GM23338 (cell line): ENCODE measurements at regions not wholly inside any gene's neighbourhood (a gene's known extent, or its start where the extent isn't known, plus 50 kb on each side); places are given as distances from the start of the nearest gene placed in this dataset.

Experiments
- ATAC-seq: fragments of 200-7000 bp; cut with Tn5 transposase; 3 replicates; pipeline ENCODE4 v1.9.1; 2020
- DNase-seq: peaks from one replicate; pipeline ENCODE4 v3.0.0-alpha.2; 2015; ENCODE audit warnings: low spot score
- H2AFZ ChIP-seq: fragments of 200-600 bp; sonication (generic); 2 replicates; pipeline ENCODE4 v1.8.0; 2016; ENCODE audit warnings: antibody characterized with exemption, mild to moderate bottlenecking, moderate library complexity
- H3F3A ChIP-seq: fragments of 200-600 bp; sonication (generic); replicated peaks from 2 replicates; pipeline ENCODE4 v1.8.0; 2017; ENCODE audit warnings: antibody characterized with exemption, mixed run types, low read depth
- H3K27ac ChIP-seq: fragments of 200-600 bp; sonication (generic); 2 replicates; pipeline ENCODE4 v1.6.1; 2016; ENCODE audit warnings: low read depth
- H3K27me3 ChIP-seq: fragments of 200-600 bp; sonication (generic); 2 replicates; pipeline ENCODE4 v1.8.0; 2016; ENCODE audit warnings: mild to moderate bottlenecking, mixed run types, moderate library complexity; ENCODE audit not compliant: insufficient read depth
- H3K36me3 ChIP-seq: fragments of 200-600 bp; sonication (generic); 2 replicates; pipeline ENCODE4 v1.8.0; 2016; ENCODE audit warnings: mild to moderate bottlenecking; ENCODE audit not compliant: insufficient read depth
- H3K4me1 ChIP-seq: fragments of 200-600 bp; sonication (generic); 2 replicates; pipeline ENCODE4 v1.8.0; 2016; ENCODE audit warnings: mild to moderate bottlenecking, moderate library complexity; ENCODE audit not compliant: insufficient read depth
- H3K4me2 ChIP-seq: fragments of 200-600 bp; sonication (generic); 2 replicates; pipeline ENCODE4 v1.7.1; 2017; ENCODE audit warnings: mixed run types
- H3K4me3 ChIP-seq: fragments of 200-600 bp; sonication (generic); 2 replicates; pipeline ENCODE4 v1.6.1; 2016; ENCODE audit warnings: mixed run types
- H3K79me2 ChIP-seq: fragments of 200-600 bp; sonication (generic); replicated peaks from 2 replicates; pipeline ENCODE4 v1.8.0; 2017; ENCODE audit warnings: mild to moderate bottlenecking; ENCODE audit not compliant: insufficient read depth
- H3K9me2 ChIP-seq: fragments of 200-600 bp; sonication (generic); 2 replicates; pipeline ENCODE4 v1.8.0; 2017; ENCODE audit not compliant: insufficient read depth
- H4K20me1 ChIP-seq: fragments of 200-600 bp; sonication (generic); replicated peaks from 2 replicates; pipeline ENCODE4 v1.8.0; 2017; ENCODE audit warnings: mild to moderate bottlenecking; ENCODE audit not compliant: insufficient read depth
- H3K27ac Mint-ChIP-seq: 2 replicates; pipeline ENCODE4 v1.8.0; 2020; ENCODE audit warnings: inconsistent platforms, mild to moderate bottlenecking, moderate library complexity, mixed read lengths
- H3K27me3 Mint-ChIP-seq: 3 replicates; pipeline ENCODE4 v1.8.0; 2022; ENCODE audit warnings: low read depth, mild to moderate bottlenecking, moderate library complexity, mixed read lengths, inconsistent platforms; ENCODE audit not compliant: insufficient read depth, poor library complexity
- H3K36me3 Mint-ChIP-seq: 3 replicates; pipeline ENCODE4 v1.8.0; 2021; ENCODE audit warnings: low read depth, mild to moderate bottlenecking, inconsistent platforms, moderate library complexity, mixed read lengths
- H3K4me1 Mint-ChIP-seq: 3 replicates; pipeline ENCODE4 v1.8.0; 2020; ENCODE audit warnings: mild to moderate bottlenecking, inconsistent platforms, mixed read lengths
- H3K4me3 Mint-ChIP-seq: 3 replicates; pipeline ENCODE4 v1.8.0; 2021; ENCODE audit warnings: moderate library complexity, mild to moderate bottlenecking, inconsistent platforms, mixed read lengths
- H3K9me3 Mint-ChIP-seq: 3 replicates; pipeline ENCODE4 v1.8.0; 2020; ENCODE audit warnings: moderate library complexity, mild to moderate bottlenecking, inconsistent platforms, mixed read lengths
- CREB1 ChIP-seq: fragments of 250-450 bp; sonication (Bioruptor Pico); IDR thresholded peaks from 2 replicates; pipeline ENCODE4 v1.5.0; 2020; ENCODE audit warnings: low read depth, mild to moderate bottlenecking, moderate library complexity
- JUNB ChIP-seq: IDR thresholded peaks from one replicate; pipeline ENCODE4 v1.6.1; 2016; ENCODE audit warnings: antibody characterized with exemption; ENCODE audit not compliant: unreplicated experiment
- NANOG ChIP-seq: IDR thresholded peaks from 2 replicates; pipeline ENCODE4 v1.6.1; 2016; ENCODE audit warnings: antibody characterized with exemption, borderline replicate concordance
- STAT1 ChIP-seq: IDR thresholded peaks from one replicate; pipeline ENCODE4 v1.6.1; 2016; ENCODE audit warnings: antibody characterized with exemption; ENCODE audit not compliant: unreplicated experiment
- TF ChIP-seq, protein P1 (sequence below): IDR thresholded peaks from 2 replicates; pipeline ENCODE4 v1.6.1; 2016; ENCODE audit warnings: antibody characterized with exemption
- TF ChIP-seq, protein P2 (sequence below): IDR thresholded peaks from one replicate; pipeline ENCODE4 v1.6.1; 2018; ENCODE audit warnings: antibody characterized with exemption; ENCODE audit not compliant: unreplicated experiment
- TF ChIP-seq, protein P3 (sequence below), 2 experiments: fragments of 200-600 bp in 1 of 2; sonication (generic) in 1 of 2; conservative IDR thresholded peaks; 2 replicates each; pipeline versions ENCODE4 v1.5.1 to v1.6.1; 2016 to 2017; ENCODE audit warnings: antibody characterized with exemption in 2 of 2, low read depth in 2 of 2, mild to moderate bottlenecking in 2 of 2, moderate library complexity in 1 of 2
- TF ChIP-seq, protein P4 (sequence below): fragments of 250-450 bp; sonication (Bioruptor Pico); IDR thresholded peaks from 2 replicates; pipeline ENCODE4 v1.5.0; 2020; ENCODE audit warnings: mild to moderate bottlenecking, moderate library complexity

DNA sequence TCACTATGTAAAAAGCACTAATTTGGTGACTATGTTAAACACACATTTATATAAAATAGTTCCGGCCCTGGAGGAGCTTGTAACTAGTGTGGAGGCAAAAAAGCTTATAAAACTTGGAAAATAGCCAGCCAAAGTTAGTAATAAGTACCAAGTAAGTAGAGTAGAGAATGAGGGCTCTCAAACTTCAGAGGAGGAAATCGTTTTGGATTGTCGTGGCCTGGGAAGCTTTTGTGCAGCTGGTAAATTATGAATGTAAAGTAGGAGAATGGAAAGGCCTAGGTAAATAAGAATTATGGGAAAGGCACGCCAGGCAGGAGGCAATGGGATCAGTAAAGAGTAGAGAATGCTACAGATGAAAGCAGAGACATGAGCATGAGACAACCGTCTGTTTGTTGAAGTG is 832.7 kb upstream of the ZNF608 start:
- Mint-ChIP-seq H3K36me3 (peaks cover 4% of the 10 kb centered on the region; the same call in 2 of the 3 replicates), H3K4me3 (no peak overlapping the region), H3K9me3 (peaks cover 5% of the 10 kb centered on the region), H3K27me3 (peaks cover 2% of the 10 kb centered on the region), H3K4me1 (peaks cover 27% of the 10 kb centered on the region), H3K27ac (no peak overlapping the region)
- Histone ChIP-seq H3K27ac (no peak overlapping the region), H3K4me3 (no peak overlapping the region), H3K9me2 (no peaks in the 10 kb centered on the region; the same call in 1 of the 2 replicates), H3K27me3 (no peaks in the 10 kb centered on the region), H3K79me2 (no peaks in the 10 kb centered on the region), H3F3A (no peaks in the 10 kb centered on the region), H3K4me2 (no peak overlapping the region), H3K36me3 (no peaks in the 10 kb centered on the region), H4K20me1 (no peaks in the 10 kb centered on the region), H3K4me1 (peaks cover 22% of the 10 kb centered on the region), H2AFZ (no peak overlapping the region)
- TF ChIP-seq STAT1 (no peak), NANOG (no peak), JUNB (no peak), CREB1 (no peak)
- TF ChIP-seq, protein P1, sequence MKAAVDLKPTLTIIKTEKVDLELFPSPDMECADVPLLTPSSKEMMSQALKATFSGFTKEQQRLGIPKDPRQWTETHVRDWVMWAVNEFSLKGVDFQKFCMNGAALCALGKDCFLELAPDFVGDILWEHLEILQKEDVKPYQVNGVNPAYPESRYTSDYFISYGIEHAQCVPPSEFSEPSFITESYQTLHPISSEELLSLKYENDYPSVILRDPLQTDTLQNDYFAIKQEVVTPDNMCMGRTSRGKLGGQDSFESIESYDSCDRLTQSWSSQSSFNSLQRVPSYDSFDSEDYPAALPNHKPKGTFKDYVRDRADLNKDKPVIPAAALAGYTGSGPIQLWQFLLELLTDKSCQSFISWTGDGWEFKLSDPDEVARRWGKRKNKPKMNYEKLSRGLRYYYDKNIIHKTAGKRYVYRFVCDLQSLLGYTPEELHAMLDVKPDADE: no peak
- TF ChIP-seq, protein P2, sequence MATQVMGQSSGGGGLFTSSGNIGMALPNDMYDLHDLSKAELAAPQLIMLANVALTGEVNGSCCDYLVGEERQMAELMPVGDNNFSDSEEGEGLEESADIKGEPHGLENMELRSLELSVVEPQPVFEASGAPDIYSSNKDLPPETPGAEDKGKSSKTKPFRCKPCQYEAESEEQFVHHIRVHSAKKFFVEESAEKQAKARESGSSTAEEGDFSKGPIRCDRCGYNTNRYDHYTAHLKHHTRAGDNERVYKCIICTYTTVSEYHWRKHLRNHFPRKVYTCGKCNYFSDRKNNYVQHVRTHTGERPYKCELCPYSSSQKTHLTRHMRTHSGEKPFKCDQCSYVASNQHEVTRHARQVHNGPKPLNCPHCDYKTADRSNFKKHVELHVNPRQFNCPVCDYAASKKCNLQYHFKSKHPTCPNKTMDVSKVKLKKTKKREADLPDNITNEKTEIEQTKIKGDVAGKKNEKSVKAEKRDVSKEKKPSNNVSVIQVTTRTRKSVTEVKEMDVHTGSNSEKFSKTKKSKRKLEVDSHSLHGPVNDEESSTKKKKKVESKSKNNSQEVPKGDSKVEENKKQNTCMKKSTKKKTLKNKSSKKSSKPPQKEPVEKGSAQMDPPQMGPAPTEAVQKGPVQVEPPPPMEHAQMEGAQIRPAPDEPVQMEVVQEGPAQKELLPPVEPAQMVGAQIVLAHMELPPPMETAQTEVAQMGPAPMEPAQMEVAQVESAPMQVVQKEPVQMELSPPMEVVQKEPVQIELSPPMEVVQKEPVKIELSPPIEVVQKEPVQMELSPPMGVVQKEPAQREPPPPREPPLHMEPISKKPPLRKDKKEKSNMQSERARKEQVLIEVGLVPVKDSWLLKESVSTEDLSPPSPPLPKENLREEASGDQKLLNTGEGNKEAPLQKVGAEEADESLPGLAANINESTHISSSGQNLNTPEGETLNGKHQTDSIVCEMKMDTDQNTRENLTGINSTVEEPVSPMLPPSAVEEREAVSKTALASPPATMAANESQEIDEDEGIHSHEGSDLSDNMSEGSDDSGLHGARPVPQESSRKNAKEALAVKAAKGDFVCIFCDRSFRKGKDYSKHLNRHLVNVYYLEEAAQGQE: no peak
- TF ChIP-seq, protein P3, sequence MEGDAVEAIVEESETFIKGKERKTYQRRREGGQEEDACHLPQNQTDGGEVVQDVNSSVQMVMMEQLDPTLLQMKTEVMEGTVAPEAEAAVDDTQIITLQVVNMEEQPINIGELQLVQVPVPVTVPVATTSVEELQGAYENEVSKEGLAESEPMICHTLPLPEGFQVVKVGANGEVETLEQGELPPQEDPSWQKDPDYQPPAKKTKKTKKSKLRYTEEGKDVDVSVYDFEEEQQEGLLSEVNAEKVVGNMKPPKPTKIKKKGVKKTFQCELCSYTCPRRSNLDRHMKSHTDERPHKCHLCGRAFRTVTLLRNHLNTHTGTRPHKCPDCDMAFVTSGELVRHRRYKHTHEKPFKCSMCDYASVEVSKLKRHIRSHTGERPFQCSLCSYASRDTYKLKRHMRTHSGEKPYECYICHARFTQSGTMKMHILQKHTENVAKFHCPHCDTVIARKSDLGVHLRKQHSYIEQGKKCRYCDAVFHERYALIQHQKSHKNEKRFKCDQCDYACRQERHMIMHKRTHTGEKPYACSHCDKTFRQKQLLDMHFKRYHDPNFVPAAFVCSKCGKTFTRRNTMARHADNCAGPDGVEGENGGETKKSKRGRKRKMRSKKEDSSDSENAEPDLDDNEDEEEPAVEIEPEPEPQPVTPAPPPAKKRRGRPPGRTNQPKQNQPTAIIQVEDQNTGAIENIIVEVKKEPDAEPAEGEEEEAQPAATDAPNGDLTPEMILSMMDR (conservative IDR thresholded peaks at IDR 0.05; ENCODE audit: low read depth in 2 of 2): no peak
- TF ChIP-seq, protein P4, sequence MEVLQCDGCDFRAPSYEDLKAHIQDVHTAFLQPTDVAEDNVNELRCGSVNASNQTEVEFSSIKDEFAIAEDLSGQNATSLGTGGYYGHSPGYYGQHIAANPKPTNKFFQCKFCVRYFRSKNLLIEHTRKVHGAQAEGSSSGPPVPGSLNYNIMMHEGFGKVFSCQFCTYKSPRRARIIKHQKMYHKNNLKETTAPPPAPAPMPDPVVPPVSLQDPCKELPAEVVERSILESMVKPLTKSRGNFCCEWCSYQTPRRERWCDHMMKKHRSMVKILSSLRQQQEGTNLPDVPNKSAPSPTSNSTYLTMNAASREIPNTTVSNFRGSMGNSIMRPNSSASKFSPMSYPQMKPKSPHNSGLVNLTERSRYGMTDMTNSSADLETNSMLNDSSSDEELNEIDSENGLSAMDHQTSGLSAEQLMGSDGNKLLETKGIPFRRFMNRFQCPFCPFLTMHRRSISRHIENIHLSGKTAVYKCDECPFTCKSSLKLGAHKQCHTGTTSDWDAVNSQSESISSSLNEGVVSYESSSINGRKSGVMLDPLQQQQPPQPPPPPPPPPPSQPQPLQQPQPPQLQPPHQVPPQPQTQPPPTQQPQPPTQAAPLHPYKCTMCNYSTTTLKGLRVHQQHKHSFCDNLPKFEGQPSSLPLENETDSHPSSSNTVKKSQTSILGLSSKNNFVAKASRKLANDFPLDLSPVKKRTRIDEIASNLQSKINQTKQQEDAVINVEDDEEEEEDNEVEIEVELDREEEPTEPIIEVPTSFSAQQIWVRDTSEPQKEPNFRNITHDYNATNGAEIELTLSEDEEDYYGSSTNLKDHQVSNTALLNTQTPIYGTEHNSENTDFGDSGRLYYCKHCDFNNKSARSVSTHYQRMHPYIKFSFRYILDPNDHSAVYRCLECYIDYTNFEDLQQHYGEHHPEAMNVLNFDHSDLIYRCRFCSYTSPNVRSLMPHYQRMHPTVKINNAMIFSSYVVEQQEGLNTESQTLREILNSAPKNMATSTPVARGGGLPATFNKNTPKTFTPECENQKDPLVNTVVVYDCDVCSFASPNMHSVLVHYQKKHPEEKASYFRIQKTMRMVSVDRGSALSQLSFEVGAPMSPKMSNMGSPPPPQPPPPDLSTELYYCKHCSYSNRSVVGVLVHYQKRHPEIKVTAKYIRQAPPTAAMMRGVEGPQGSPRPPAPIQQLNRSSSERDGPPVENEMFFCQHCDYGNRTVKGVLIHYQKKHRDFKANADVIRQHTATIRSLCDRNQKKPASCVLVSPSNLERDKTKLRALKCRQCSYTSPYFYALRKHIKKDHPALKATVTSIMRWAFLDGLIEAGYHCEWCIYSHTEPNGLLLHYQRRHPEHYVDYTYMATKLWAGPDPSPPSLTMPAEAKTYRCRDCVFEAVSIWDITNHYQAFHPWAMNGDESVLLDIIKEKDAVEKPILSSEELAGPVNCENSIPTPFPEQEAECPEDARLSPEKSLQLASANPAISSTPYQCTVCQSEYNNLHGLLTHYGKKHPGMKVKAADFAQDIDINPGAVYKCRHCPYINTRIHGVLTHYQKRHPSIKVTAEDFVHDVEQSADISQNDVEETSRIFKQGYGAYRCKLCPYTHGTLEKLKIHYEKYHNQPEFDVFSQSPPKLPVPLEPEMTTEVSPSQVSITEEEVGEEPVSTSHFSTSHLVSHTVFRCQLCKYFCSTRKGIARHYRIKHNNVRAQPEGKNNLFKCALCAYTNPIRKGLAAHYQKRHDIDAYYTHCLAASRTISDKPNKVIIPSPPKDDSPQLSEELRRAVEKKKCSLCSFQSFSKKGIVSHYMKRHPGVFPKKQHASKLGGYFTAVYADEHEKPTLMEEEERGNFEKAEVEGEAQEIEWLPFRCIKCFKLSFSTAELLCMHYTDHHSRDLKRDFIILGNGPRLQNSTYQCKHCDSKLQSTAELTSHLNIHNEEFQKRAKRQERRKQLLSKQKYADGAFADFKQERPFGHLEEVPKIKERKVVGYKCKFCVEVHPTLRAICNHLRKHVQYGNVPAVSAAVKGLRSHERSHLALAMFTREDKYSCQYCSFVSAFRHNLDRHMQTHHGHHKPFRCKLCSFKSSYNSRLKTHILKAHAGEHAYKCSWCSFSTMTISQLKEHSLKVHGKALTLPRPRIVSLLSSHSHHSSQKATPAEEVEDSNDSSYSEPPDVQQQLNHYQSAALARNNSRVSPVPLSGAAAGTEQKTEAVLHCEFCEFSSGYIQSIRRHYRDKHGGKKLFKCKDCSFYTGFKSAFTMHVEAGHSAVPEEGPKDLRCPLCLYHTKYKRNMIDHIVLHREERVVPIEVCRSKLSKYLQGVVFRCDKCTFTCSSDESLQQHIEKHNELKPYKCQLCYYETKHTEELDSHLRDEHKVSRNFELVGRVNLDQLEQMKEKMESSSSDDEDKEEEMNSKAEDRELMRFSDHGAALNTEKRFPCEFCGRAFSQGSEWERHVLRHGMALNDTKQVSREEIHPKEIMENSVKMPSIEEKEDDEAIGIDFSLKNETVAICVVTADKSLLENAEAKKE (CRISPR knock-in tag): no peak
- no peak for DNase-seq
- no peak for ATAC-seq
